Osteoblast (primary cell): ENCODE measurements at regions not wholly inside any gene's neighbourhood (a gene's known extent, or its start where the extent isn't known, plus 50 kb on each side); places are given as distances from the start of the nearest gene placed in this dataset.

Source experiments
- DNase-seq: peaks from one replicate; pipeline ENCODE4 v3.0.0; 2011; ENCODE audit warnings: low spot score, mixed read lengths; ENCODE audit not compliant: insufficient read length; ENCODE audit errors: missing footprints
- H2AFZ ChIP-seq: 2 replicates; pipeline ENCODE4 v1.6.0; 2011; ENCODE audit warnings: mild to moderate bottlenecking, low read length
- H3K27ac ChIP-seq: 2 replicates; pipeline ENCODE4 v1.5.1; 2011; ENCODE audit warnings: mild to moderate bottlenecking, low read depth, low read length, moderate library complexity
- H3K27me3 ChIP-seq: 2 replicates; pipeline ENCODE4 v1.6.0; 2012; ENCODE audit warnings: mild to moderate bottlenecking, control low read depth, inconsistent platforms, low read length, moderate library complexity; ENCODE audit not compliant: insufficient read depth
- H3K36me3 ChIP-seq: 2 replicates; pipeline ENCODE4 v1.5.1; 2011; ENCODE audit warnings: mild to moderate bottlenecking, low read length, control low read depth, moderate library complexity; ENCODE audit not compliant: insufficient read depth
- H3K4me1 ChIP-seq: 2 replicates; pipeline ENCODE4 v1.5.1; 2011; ENCODE audit warnings: mild to moderate bottlenecking, low read length, control low read depth, moderate library complexity; ENCODE audit not compliant: insufficient read depth
- H3K4me2 ChIP-seq: 2 replicates; pipeline ENCODE4 v1.6.0; 2011; ENCODE audit warnings: mild to moderate bottlenecking, low read length; ENCODE audit not compliant: insufficient read depth
- H3K4me3 ChIP-seq: fragments of 200-600 bp; sonication (generic); 3 replicates; pipeline ENCODE4 v1.5.1; 2012; ENCODE audit warnings: mild to moderate bottlenecking, low read length, inconsistent platforms; ENCODE audit not compliant: insufficient read depth
- H3K79me2 ChIP-seq: 2 replicates; pipeline ENCODE4 v1.6.0; 2012; ENCODE audit warnings: mild to moderate bottlenecking, low read length, control low read depth, inconsistent platforms; ENCODE audit not compliant: insufficient read depth
- H3K9me3 ChIP-seq: 2 replicates; pipeline ENCODE4 v1.5.1; 2011; ENCODE audit warnings: low read depth, low read length, control low read depth
- H4K20me1 ChIP-seq: 2 replicates; pipeline ENCODE4 v1.6.0; 2012; ENCODE audit warnings: mild to moderate bottlenecking, low read length, control low read depth; ENCODE audit not compliant: insufficient read depth
- TF ChIP-seq, protein P1 (sequence below): IDR thresholded peaks from 2 replicates; pipeline ENCODE4 v1.5.1; 2011; ENCODE audit warnings: mild to moderate bottlenecking, low read depth, low read length, moderate library complexity; ENCODE audit errors: extremely low read depth

GRCh38 chr2:16615687-16616615, 49.7 kb downstream of the CYRIA start:
- no peak for DNase-seq
- Histone ChIP-seq H3K4me1 (no peaks in the 10 kb centered on the region), H4K20me1 (no peaks in the 10 kb centered on the region), H3K27ac (no peak overlapping the region), H2AFZ (no peak overlapping the region), H3K36me3 (no peaks in the 10 kb centered on the region), H3K4me2 (no peak overlapping the region), H3K27me3 (peaks cover 9% of the 10 kb centered on the region), H3K9me3 (no peaks in the 10 kb centered on the region), H3K4me3 (no peak overlapping the region), H3K79me2 (no peaks in the 10 kb centered on the region)
- TF ChIP-seq, protein P1, sequence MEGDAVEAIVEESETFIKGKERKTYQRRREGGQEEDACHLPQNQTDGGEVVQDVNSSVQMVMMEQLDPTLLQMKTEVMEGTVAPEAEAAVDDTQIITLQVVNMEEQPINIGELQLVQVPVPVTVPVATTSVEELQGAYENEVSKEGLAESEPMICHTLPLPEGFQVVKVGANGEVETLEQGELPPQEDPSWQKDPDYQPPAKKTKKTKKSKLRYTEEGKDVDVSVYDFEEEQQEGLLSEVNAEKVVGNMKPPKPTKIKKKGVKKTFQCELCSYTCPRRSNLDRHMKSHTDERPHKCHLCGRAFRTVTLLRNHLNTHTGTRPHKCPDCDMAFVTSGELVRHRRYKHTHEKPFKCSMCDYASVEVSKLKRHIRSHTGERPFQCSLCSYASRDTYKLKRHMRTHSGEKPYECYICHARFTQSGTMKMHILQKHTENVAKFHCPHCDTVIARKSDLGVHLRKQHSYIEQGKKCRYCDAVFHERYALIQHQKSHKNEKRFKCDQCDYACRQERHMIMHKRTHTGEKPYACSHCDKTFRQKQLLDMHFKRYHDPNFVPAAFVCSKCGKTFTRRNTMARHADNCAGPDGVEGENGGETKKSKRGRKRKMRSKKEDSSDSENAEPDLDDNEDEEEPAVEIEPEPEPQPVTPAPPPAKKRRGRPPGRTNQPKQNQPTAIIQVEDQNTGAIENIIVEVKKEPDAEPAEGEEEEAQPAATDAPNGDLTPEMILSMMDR, result no peak

DNA sequence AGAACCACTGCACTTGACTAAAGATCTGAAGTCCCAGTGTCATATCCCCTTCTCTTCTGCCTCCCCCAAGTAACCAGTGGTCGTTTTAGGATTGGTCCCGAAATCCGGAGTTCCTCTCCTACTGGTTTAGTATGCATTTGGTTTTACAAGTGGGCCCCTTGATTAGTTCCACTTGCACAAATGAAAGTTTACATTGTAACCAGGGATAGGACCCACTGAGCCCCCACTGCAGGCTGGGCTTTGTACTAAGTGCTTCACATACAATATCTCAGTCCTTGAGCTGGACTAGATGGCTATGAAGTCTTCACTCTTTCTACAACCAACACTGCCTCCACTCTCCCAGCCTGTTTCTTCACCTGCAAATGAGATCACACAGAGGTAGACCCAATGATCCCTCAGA, 50.4 kb downstream of the CYRIA start:
- peaks cover 9% of the 10 kb centered on the region for H3K27me3 ChIP-seq
- no peak overlapping the region for H3K4me2 ChIP-seq
- TF ChIP-seq, protein P1, result no peak
- H2AFZ ChIP-seq, result no peak overlapping the region
- no peaks in the 10 kb centered on the region for H3K9me3 ChIP-seq
- H3K27ac ChIP-seq, result no peak overlapping the region
- no peak overlapping the region for H3K4me3 ChIP-seq
- no peak for DNase-seq
- H3K36me3 ChIP-seq, result no peaks in the 10 kb centered on the region
- no peaks in the 10 kb centered on the region for H4K20me1 ChIP-seq
- no peaks in the 10 kb centered on the region for H3K79me2 ChIP-seq
- no peaks in the 10 kb centered on the region for H3K4me1 ChIP-seq

DNA sequence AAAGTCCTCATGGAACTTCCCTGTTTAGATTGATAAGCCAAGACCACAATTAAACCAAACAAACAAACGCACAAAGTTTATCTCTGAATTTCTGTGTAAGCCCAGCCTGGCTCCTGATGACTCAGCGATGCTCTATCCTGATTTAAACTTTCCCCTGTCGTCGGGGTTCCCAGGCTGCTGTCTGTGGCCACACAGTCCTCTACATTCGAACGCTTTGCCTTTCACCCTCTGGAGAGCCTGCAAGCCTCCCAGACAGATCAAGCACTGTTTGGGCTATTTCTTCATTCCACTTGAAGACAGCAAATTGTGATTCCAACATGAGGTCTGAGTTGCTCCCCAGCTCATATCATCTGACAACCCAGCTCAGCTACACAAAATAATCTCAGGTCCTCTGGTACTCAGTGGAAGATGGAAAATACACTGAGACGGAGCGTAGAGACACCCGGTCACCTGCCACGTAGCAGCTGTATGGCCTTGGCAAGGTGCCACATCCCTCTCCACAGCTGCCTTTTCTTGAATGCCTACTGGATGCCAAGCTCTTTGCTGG, 51.2 kb downstream of the CYRIA start:
- Histone ChIP-seq H3K36me3 (no peaks in the 10 kb centered on the region), H3K4me2 (no peak overlapping the region), H2AFZ (no peak overlapping the region), H3K79me2 (no peaks in the 10 kb centered on the region), H3K27ac (no peak overlapping the region), H3K4me1 (no peaks in the 10 kb centered on the region), H3K27me3 (peaks cover 9% of the 10 kb centered on the region), H3K4me3 (no peak overlapping the region), H4K20me1 (no peaks in the 10 kb centered on the region), H3K9me3 (no peaks in the 10 kb centered on the region)
- DNase-seq, result peak; percentile 59
- TF ChIP-seq, protein P1, result no peak

GRCh38 chr2:16613539-16614011, 52.1 kb downstream of the CYRIA start:
- no peak overlapping the region for H3K4me3 ChIP-seq
- no peak overlapping the region for H3K4me2 ChIP-seq
- H3K4me1 ChIP-seq, result peaks cover 4% of the 10 kb centered on the region
- H3K27ac ChIP-seq, result no peak overlapping the region
- H2AFZ ChIP-seq, result no peak overlapping the region
- H3K36me3 ChIP-seq, result no peaks in the 10 kb centered on the region
- no peaks in the 10 kb centered on the region for H4K20me1 ChIP-seq
- DNase-seq, result no peak
- H3K27me3 ChIP-seq, result peaks cover 9% of the 10 kb centered on the region
- TF ChIP-seq, protein P1, result peak; percentile 51
- H3K9me3 ChIP-seq, result no peaks in the 10 kb centered on the region
- no peaks in the 10 kb centered on the region for H3K79me2 ChIP-seq
